HG03108 (cell line): ENCODE measurements at regions not wholly inside any gene's neighbourhood (a gene's known extent, or its start where the extent isn't known, plus 50 kb on each side); places are given as distances from the start of the nearest gene placed in this dataset.
"Not testable (repeated sequence)": the region's sequence is repeated elsewhere in the genome, so short reads cannot be mapped to it uniquely, and the experiment has no call there.

ENCODE experiments used
- ATAC-seq: cut with Tn5 transposase; IDR thresholded peaks from one replicate; pipeline ENCODE4 v1.9.1; 2021; ENCODE audit warnings: moderate library complexity; ENCODE audit not compliant: unreplicated experiment

GRCh38 chr3:174444391-174444790, 414.7 kb upstream of the NAALADL2 start:
- ATAC-seq: no peak

- ATAC-seq: no peak
These were observed 401.4 kb upstream of the NAALADL2 start for GRCh38 chr3:174457758-174458157.

DNA sequence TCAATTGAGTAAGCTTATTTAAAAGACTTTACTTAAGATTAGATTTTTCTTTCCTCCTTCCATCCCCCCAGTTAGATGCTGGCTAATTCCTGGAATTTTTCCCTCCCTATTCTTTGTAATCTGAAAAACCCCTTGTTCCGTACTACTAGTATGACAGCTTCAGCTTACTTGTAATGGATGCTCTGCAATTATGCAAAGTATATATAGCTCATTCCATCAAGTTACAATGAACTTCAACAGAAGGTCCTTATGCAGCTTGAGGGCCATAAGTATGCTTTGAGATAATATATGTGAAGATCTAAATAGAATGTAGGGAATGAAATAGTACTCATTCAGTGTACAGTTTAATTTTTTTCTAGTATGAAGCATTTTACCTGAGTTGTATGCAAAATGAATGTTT, 398.3 kb upstream of the NAALADL2 start:
- no peak for ATAC-seq

- no peak for ATAC-seq
These were observed 396.2 kb upstream of the NAALADL2 start for GRCh38 chr3:174462916-174463315.

DNA sequence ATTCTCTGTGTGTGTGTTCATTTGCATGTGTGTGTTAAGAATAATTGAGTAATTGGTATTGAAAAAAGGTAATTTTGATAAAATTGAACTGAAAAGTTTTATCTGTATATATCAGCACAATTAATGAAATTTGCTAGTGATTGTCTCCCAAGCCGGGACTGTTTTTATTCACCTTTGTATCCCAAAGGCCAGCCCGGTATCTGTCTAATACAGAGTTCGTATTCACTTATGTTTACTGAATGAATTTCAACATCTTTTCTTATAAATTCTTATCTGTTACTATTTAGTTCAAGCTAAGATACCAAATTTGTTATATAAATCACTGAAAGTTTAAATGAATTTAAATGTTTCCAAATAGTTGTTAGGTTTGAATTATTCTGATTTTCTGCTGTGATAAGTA, 394.0 kb upstream of the NAALADL2 start:
- ATAC-seq: no peak

- ATAC-seq: no peak
These were observed 392.6 kb upstream of the NAALADL2 start for GRCh38 chr3:174466471-174467054.

DNA sequence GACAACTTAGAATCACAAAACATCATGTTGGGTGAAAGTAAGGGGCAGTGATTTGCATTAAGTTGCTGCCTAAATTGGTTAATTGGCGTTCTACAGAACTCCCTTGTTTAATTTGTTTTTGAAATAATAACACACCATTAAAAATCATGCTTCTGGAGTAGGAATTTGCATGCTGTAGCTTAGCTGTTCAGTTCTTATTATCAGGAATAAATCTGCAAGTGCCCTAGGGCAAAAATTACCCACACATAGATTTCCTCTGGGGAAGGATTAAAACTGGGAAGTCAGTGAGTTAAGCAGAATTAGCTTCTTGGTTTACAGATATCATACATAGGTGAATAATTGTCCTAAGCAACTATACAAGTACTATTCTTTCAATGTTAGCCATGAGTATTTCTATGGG, 381.6 kb upstream of the NAALADL2 start:
- no peak for ATAC-seq

GRCh38 chr3:174480767-174481166, 378.4 kb upstream of the NAALADL2 start:
- ATAC-seq: no peak

GRCh38 chr3:174482541-174482940, 376.6 kb upstream of the NAALADL2 start:
- no peak for ATAC-seq

DNA sequence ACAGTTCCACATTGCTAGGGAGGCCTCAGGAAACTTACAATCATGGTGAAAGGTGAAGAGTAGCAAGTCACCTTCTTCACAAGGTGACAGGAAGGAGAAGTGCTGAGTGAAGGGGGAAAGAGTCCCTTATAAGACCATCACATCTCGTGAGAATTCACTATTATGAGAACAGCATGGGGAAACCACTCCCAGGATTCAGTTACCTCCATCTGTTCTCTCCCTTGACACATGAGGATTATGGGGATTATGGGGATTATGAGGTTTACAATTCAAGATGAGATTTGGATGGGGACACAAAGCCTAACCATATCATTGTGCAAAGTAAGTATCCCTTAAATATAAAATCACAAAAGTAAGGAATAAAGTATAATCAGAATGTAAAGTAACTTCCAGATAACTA, 375.9 kb upstream of the NAALADL2 start:
- ATAC-seq: no peak

GRCh38 chr3:174483856-174484255, 375.3 kb upstream of the NAALADL2 start:
- ATAC-seq: not testable (repeated sequence)

GRCh38 chr3:174488527-174488926, 370.6 kb upstream of the NAALADL2 start:
- no peak for ATAC-seq

- no peak for ATAC-seq
These were observed 363.8 kb upstream of the NAALADL2 start for GRCh38 chr3:174495311-174495710.

DNA sequence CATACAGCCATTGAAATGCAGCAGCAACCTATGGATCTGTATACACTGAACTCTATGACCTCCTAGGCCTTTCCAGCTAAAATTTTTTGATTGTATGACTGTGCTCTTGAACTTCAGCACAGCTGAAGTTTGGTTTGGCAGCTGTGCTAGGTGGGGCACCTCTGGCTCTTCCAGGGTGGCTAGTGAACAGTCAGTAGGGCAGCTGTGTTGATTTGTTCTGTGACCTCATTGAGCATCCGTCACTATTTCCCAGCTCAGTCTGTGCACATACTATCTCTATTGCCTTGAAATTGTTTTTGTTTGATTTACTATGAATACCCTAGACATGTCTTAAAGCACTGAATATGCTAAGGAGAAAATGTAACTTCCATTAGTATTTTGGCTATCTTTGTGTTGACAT, 363.2 kb upstream of the NAALADL2 start:
- no peak for ATAC-seq

DNA sequence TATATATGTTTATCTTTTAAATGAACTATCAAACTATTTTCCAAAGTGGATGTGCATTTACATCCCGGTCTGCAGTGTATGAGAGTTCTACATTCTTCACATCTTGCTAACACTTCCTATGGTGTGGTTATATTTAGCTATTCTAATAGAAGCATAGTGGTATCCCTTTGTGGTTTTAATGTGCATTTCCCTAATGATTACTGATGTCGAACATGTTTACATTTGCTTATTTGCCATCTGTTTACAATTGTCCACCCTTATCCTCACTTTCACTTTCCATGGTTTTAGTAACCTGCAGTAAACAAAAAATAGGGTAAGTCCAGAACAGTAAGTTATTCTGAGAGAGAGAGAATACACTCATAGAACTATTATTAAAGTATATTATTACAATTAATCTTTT, 360.5 kb upstream of the NAALADL2 start:
- no peak for ATAC-seq

DNA sequence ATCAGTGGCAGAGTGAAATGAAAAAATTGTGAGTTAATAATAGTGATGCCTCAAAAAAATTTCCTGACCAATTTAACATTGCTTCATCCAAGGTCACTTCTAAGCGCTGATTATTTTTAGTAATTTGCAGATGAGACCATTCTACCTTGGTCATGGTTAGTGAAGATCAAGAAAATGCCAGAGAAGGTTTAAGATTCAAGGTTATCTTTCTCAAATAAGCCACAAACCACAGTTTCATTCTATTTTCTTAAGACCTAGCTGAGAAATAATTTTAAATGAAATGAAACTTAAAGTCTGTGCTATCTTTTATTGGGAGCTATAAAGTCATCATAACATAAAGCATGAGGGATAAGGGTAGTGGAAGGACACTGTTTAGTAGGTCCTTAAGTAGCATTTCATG, 353.9 kb upstream of the NAALADL2 start:
- ATAC-seq: no peak

DNA sequence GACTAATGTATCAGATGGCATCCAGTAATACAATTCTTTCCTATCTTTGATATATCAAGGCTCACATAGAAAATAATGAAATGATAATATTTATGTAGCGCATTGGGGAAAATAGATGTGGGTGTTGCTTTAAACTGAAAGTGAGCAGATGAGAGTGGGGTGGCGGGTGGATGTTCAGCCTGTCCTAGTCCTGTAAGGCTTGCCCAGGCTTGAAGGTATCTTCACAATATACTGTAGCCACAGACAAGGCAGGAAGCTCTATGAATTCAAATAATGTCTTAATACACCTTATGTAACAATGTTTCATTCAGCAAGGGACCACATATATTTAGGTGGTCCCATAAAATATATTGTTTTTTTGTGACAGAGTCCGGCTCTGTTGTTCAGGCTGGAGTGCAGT, 334.9 kb upstream of the NAALADL2 start:
- no peak for ATAC-seq

GRCh38 chr3:174529298-174529697, 329.8 kb upstream of the NAALADL2 start:
- ATAC-seq: no peak

DNA sequence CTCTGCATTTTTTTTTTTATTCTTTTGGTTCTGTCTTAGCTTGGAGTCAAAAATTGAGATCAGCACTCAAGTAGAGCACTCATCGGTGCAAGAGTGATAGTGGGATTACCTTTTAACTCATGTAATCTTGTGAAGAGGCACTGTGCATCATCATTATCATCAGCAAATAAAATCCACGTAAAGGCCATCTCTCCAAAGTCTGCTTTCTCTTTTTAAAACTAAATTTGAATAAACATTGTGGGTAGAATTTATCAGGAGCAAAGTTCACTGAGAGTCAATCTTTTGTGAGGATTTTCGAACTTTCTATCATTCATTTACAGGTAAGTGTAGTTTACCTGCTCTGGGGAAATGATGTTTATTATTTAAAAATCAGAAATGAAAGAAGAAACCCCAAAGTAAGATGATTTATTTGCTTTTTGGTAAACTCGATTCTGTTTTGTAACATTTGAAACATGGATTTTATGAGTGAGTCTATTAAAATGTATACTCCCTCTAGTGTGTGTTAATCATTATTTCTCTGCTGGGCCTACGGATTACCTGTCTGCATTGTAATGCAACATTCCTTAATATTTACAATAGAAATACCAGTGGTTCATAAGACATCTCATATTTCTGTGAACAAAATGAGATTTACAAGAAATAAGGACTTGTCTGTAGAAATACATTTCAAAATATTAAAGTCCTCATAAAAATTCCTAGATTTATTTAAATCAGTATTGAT, 327.7 kb upstream of the NAALADL2 start:
- ATAC-seq: no peak

- no peak for ATAC-seq
These were observed 326.9 kb upstream of the NAALADL2 start for GRCh38 chr3:174532216-174532615.

DNA sequence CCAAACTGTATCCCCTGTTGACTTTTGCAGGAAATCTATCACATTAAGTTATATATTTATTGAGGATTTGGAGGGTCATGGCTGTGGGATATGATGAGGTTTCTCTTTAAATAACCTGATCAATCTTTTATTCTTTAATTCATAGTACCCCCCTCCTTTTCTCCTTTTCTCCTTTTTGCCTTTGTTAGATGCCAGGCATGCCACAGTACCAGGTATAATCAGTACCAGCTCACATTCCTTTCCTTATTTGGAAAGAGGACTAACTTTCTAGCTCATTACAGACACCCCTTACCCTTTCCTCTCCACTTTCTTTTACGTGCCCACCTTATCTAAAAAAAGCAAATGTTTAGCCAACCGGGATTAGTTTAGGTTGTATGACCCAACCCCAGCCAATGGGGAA, 326.4 kb upstream of the NAALADL2 start:
- no peak for ATAC-seq

- no peak for ATAC-seq
These were observed 325.8 kb upstream of the NAALADL2 start for GRCh38 chr3:174533286-174533685.

GRCh38 chr3:174536319-174536718, 322.8 kb upstream of the NAALADL2 start:
- no peak for ATAC-seq
